DMS79 (cell line): ENCODE measurements at regions not wholly inside any gene's neighbourhood (a gene's known extent, or its start where the extent isn't known, plus 50 kb on each side); places are given as distances from the start of the nearest gene placed in this dataset.
"Not testable (repeated sequence)": the region's sequence is repeated elsewhere in the genome, so short reads cannot be mapped to it uniquely, and the experiment has no call there.

Experiments used
- DNase-seq: peaks from one replicate; lab custom pipeline; 2025; lab: John Stamatoyannopoulos, UW

DNA sequence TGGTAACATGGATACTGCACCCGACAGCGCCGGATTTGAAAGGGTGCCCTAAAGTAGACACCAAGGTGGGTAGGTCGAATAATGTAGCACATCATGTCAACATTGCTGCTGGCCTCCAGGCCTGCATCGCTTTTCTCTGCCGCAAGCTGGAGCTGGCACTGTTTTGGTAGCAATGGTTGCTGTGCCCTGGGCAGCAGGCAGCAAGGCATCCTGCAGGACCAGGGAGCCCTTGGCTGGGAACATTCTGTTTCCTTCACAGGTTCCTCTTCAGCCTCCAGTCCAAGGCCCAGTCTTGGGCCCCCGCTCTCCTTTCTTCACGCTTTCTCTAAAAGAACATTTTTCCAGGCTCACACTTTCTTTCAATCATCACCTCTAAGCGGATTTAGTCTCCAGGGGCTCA, 365.8 kb upstream of the JARID2 start:
- DNase-seq = no peak

DNA sequence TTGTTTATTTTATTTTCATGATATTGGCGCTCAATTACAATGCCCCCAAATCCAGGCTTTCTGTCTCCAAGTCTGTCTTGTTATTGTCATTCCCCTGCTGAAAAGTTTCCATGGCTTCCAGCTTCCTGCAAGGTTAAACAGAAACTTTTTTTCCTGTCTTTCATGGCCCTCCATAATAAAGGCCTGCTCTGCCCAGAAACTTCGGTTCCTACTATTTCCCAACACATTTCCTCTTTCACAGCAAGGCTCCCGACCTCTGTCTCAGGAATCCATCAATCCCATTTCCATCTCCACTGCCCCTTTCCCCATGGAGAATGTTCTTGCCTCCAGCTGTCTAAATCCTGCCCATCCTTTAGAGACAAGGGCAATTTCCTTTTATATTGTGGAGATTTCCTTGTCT, 365.2 kb upstream of the JARID2 start:
- no peak for DNase-seq

DNA sequence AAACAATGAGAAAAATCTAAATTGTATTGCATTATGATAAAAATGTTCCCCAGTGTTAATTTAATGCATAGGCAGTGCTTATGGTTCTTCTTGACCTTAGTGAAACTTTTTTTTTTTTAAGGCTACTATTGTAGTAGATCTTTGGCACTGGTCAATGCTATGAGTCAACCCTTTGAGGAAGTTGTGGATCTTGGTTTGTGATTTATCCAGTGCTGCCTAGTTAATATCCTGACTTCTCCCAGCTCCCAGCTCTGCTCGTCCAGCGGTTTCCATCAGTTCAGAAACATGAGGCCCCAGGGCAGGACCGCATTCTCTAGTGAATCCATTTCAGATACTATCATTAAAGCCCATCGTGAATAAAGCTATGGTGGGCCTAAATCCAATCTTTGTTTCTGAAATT, 364.5 kb upstream of the JARID2 start:
- no peak for DNase-seq

DNA sequence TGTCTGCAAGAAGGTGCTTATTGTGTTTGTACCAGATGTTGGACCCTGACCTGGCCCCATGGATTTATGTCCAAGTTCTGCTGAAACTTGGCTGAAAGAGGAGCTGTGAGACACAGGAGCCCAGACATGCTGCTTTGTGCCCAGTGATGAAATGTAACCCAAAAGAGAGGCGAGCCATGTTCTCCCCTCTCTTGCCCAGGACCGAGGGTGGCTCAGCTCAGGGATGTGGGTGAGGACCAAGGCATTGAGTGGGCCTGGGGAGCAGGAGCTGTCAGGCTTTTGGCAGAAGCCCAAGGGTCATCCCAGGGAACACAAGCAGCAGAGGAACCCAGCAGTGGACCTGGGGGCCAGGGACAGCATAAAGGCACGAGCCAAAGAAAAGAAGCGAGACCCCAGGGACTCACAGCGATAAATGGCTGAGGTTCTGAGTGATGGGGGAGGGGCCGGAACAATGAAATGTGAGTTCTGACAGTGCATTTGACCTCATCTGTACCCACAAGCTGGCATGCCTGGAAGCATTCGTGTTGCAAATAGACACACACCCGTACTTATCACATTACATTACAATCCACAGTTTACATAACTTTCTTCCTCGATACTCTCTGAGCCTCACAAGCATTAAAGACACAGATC, 363.4 kb upstream of the JARID2 start:
- no peak for DNase-seq

DNA sequence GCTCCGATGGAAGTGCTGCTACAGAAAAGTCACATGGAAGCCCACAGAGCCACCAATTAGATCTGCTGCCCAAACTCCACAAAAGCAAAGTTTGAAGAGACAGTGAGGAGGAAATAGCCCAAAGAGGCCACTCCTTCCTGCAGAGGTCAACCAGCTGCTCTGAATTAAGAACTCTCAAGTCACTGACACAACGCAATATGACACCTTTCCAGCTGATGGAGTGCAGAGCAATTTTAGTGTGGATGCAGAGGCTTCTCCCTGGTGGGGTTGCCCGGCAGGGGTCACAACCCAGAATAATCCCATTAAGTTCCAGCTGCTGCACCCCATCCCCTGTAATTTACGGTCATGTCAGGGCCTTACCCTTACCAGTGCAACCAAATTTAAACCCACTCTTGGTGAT, 361.9 kb upstream of the JARID2 start:
- no peak for DNase-seq

DNA sequence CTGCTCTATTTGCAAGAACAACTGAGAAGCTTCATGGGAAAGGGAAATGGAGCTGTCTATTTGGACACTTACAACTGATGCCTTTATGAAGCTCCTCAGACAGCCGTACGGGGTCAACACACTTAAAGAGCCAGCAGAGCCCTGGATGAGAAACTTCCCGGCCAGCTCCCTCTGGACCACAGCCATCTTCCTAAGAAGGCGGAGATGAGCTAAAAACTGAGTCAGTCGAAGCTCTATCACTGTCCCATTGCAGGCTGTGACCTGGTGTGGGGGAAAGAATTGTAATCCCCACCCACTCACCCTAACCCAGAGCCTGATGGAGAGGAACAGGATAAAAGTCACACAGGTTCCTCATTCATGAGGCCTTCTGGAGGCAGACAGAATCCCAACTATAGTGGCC, 360.4 kb upstream of the JARID2 start:
- no peak for DNase-seq

DNA sequence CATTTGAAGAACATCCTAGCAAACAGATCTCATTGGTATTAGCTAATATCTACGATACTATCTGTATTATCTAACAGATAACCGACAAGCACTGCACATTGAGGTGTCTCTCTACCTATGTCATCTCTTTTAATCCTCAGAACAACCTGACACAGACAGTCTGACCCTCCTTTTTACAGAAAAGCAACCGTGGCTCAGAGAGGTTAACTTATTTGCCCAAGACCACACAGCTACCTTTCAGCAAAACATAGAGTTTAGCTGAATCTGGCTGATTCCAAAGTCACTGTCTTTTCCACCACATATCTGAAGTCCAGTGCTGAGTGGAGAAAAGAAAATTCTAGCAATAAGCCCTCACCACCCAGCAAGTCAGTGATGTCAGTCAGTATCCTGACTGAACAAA, 358.7 kb upstream of the JARID2 start:
- DNase-seq = no peak

DNA sequence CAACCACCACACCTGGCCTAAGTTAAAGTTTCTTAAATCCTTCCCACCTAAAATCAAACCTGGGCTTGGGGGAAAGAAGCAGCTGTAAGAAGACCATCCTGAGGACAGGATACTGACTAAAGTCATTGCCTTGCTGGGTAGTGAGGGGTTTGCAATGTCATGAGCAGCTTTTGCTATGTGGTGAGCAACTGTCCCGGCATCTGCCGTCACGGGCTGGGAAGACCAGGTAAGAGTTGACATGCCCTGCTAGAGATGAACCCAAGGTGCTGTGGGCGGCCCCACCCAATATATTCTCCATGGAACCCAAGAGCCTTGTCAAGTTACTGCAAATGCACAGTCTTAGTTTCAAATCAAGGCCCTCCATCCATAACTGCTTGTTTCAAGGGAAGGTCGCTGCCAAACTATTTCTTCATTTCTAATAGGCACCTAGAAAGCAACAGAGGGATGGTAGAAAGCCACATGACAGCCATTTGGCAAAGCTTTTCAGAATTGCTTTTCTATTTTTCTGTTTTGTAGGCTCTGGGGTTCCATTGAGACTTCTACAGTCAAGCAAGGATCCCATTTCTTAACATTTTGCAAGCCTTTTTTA, 357.8 kb upstream of the JARID2 start:
- DNase-seq = no peak

DNA sequence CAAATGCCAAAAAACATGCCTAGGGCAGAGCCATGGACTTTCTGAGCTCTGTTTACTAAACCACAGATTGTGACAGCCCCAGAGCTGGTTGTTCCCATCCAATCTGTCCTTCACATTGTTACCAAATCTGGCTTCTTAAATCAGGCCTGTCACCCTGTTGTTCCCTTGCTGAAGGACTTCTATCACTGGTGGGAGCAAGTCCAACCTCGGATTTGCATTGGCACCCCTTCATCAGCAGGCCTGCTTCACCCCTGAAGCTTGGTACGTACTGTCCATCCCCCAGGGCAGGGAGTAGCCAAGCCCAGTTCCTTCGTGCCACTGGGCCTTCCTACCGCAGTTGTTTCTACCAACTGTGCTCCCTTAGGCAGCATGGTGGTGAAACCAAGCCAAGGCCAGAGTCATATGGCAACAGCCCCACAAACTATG, 357.3 kb upstream of the JARID2 start:
- DNase-seq = no peak

DNA sequence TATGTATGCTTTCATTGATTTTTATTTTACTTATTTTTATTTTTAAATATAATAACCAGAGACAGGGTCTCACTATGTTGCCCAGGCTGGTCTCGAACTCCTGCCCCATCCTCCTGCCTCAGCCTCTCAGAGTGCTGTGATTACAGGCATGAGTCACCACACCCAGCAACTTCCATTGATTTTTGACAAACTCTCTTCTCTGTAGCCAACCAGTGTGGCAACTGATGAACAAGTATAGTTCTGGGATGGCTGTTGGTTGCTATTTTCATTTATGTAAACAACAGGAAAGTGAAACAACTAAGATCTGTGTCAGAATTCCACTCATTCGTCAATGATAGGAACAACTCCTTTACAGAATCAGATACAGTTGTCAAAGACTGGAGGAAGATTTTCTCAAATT, 356.7 kb upstream of the JARID2 start:
- no peak for DNase-seq

DNA sequence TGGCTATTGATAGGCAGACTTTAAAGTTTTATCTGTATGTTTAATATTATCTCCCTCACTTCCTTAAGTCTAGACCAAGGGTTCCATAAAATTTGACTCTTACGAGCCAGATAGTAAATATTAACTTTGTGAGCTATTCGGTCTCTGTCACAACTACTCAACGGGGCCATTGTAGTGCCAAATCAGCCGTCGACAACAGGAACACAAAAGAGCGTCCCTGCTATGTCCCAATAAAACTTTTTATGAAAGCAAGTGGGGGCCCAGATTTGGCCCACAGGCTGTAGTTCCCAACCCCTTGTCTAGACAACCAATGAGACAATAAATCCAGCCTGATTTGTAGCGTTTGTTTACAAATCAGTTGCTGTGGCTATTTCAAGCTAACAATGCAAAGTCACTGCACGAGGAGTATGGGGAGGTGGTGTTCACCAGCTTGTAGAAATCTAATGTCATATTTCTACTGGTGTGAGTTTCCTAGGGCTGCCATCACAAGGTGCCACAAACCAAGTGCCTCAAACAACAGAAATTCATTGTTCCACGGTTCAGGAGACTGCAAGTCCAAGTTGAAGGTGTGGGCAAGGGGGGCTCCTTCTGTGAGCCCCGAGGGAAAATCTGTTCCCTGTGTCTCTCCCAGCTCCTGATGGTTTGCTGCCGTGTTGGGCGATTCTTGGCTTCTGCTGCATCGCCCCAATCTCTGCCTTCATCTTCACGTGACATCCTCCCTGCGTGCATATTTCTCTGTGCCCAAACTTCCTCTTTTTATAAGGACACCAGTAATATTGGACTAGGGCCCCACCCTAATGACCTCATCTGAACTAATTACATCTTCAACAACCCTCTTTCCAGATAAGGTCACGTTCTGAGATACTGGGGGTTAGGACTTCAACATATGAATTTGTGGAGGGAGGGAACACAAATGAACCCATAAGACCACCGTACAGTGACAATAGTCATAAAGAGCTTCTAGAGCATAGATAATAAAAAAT, 356.0 kb upstream of the JARID2 start:
- no peak for DNase-seq

DNA sequence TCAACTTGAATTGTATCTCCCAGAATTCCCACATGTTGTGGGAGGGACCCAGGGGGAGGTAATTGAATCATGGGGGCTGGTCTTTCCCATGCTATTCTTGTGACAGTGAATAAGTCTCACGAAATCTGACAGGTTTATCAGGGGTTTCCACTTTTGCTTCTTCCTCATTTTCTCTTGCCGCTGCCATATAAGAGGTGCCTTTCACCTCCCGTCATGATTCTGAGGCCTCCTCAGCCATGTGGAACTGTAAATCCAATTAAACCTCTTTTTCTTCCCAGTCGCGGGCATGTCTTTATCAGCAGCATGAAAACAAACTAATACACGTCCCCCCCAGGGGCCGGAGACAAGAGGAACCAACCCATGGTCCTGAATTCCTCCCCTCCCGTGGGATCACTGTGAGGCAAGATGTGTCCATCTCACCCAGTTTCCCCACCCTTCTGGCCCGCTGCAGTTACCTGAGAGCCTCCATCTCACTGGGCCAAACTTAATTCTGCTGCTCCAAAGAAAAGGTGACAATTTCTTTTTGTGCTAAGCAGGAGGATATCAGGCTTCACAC, 354.0 kb upstream of the JARID2 start:
- DNase-seq = not testable (repeated sequence)

DNA sequence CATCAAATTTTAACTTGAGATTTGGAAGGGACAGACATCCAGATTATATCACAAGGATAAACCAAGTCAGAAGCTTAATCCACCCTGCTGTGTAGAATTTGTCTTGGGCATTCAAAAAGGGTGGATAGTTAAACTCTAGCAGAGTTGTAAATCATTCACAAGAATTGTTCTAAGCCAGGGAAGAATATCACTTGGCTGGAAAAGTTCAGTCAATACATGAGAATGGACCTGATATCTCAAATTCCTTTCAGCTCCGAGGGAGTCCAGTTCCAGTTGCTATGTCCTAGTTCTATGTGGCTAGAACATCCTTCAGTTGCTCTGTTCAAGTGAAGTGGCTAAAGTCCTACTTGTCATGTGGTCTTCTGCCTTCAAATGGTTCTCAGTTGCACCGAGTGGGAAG, 351.8 kb upstream of the JARID2 start:
- DNase-seq = no peak

DNA sequence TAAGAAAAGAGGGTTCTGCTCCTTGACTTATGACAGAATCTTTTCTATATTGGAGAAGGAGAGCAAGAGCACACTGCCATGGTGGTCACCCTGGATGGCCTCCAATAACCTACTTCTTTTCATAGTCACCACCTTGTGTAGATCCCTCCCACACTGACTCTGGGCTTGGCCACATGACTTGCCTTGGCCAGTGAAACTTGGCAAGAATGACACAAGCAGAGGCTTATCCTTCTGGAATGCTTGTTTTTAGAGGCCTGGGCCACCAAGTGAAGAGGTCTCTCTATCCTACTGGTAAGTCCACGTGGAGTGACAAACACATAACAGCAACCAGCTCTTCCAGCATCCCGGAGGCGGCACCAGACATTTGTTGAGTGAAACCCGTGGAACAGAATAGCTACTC, 349.4 kb upstream of the JARID2 start:
- DNase-seq = no peak

DNA sequence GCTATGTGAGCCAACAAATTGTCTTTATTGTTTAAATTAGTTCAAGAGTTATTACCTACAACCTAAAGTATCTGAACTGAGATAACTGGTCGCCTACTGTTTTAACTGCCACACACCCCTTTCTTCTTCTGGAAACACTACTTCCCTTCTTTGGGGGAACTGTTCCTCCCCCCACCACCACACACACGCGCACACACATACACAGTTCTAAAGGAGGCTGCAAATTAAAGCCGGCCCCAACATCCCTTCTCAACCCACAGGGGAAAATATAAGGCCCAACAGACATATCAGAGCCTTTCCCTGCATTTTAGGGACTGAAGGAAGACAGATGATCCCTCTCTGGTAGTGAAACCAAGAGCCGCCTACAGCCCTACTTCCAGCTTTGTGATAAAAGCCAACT, 348.0 kb upstream of the JARID2 start:
- DNase-seq = no peak

DNA sequence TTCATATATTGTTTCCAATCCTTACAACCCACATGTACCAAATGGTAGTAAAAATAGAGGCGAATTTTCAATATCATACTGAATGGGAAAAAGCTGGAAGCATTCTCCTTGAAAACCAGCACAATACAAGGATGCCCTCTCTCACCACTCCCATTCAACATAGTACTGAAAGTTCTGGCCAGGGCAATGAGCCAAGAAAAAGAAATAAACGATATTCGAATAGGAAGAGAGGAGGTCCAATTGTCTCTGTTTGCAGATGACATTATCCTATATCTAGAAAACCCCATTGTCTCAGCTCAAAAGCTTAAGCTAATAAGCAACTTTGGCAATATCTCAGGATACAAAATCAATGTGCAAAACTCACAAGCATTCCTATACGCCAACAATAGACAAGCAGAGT, 346.4 kb upstream of the JARID2 start:
- not testable (repeated sequence) for DNase-seq

DNA sequence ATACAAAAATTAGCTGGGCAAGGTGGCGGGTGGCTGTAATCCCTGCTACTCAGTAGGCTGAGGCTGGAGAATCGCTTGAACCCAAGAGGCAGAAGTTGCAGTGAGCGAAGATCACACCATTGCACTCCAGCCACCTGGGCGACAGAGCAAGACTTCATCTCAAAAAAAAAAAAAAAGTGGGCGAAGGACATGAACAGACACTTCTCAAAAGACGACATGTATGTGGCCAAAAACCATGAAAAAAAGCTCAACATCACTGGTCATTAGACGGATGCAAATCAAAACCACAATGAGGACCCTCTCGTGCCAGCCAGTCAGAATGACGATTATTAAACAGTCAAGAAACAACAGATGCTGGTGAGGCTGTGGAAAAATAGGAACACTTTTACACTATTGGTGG, 344.9 kb upstream of the JARID2 start:
- DNase-seq = no peak

DNA sequence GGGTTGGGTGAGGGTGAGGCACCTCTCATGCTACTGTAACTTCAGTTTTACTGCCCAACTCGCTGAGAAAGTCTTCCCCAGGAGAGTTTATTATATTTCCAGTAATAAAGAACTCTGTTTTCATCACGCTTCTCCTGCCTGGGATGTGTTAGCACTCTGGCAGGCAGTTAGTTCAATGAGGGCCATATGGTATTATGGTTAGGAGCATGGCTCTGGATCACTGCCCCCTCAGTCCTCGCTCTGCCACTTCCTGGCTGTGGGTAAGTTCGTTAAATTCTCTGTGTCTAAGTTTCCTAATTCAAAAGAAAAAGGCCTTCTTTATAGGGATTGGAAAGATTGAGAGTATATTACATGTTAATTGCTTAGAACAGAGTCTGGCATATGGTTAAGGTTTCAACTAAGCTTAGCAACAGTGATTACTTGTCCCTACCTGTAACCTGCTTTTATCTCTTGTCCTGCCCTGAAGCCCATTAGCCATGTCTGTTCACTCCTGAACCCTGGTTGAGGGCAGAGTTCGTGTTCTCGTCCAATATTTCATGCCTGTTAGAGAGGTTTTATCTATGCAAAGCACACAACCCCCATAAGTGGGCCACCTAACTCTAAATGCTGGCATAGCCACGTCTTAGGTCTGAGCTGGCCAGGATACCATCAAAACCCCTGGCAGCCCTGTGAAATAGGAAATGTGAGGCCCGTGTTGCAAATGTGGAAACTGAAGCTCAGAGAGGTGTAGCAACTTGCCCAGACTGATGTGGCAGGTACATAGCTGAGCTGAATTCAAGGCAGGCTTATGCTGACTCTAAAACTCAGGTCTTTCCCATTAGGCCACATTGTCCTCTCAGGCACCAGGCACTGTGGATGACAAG, 342.5 kb upstream of the JARID2 start:
- DNase-seq = no peak

DNA sequence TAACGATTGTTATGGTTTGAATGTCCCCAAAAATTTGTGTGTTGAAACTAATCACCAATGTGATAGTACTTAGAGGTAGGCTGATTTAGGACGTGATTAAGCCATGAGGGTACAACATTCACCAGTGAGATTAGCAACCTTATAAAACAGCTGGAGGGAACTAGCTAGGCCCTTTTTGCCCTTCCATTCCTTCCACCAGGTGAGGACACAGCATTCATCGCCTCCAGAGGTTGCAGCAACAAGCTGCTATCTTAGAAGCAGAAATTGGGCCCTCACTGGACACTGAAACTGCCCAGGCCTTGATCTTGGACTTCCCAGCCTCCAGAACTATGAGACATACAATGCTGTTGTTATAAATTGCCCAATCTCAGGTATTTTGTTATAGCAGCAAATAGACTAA, 340.7 kb upstream of the JARID2 start:
- DNase-seq = no peak

DNA sequence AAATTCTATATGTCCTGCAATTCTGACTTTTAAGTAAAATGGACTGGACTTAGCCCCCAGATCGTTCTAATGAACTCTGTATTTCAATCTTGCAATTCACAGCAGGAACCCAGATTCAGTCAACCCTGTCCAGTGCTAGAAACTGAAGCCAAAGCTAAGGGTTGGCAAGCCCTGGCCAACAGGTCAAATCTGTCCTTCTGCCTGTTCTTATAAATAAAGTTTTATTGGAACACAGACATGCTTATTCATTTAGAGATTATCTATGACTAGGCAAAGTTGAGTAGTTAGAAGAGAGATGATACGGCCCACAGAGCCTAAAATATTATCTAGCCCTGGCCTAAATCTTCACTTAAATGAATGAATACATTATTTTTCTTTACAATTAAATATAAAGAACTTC, 339.2 kb upstream of the JARID2 start:
- DNase-seq = no peak

DNA sequence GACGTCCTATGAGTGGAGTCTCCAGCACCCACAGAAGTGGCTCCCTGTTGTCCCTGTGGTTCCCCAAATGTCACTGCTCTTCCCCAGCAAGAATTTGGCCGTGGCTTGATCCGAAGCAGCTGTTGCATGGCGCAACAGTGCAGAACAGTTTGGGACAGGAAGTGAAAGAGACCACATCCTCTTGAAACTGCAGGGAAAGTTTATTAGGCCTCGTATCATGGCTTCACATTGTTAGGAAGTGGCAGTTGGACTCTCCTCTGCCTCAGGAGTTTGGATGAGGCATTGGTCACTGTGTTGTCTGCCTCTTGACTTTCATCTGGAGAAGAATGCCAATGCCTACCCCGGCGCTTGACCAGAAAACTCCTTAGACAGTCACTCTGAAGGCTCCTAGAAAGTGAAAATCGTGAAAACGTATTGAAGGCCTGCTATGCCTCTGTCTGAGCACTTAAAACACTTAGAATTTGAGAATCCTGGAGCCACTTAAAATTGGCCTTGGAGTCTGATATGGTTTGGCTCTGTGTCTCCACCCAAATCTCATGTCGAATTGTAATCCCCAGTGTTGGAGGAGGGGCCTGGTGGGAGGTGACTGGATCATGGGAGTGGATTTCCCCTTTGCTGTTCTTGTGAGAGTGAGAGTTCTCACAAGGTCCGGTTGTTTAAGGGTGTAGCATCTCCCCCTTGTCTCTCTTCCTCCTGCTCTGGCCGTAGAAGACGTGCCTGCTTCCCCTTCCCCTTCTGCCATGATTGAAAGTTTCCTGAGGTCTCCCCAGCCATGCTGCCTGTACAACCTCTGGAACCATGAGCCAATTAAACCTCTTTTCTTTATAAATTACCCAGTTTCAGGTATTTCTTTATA, 334.9 kb upstream of the JARID2 start:
- DNase-seq = no peak
